Progenitor cell of endocrine pancreas (in vitro differentiated cells): ENCODE measurements at regions not wholly inside any gene's neighbourhood (a gene's known extent, or its start where the extent isn't known, plus 50 kb on each side); places are given as distances from the start of the nearest gene placed in this dataset.

Source experiments
- DNase-seq: peaks from one replicate; pipeline ENCODE4 v3.0.0; 2021; ENCODE audit warnings: low spot score; ENCODE audit not compliant: unreplicated experiment
- H3K27ac Mint-ChIP-seq: 2 replicates; pipeline ENCODE4 v1.8.0; 2021; ENCODE audit warnings: mild to moderate bottlenecking, moderate library complexity, mixed read lengths
- H3K27me3 Mint-ChIP-seq: 2 replicates; pipeline ENCODE4 v1.8.0; 2021; ENCODE audit warnings: mixed read lengths
- H3K36me3 Mint-ChIP-seq: 2 replicates; pipeline ENCODE4 v1.8.0; 2022; ENCODE audit warnings: mixed read lengths; ENCODE audit not compliant: insufficient read depth
- H3K4me1 Mint-ChIP-seq: 2 replicates; pipeline ENCODE4 v1.8.0; 2021; ENCODE audit warnings: low read depth, mixed read lengths
- H3K4me3 Mint-ChIP-seq: 2 replicates; pipeline ENCODE4 v1.8.0; 2021; ENCODE audit warnings: low read depth, mild to moderate bottlenecking, moderate library complexity, mixed read lengths
- H3K9me3 Mint-ChIP-seq: 2 replicates; pipeline ENCODE4 v1.8.0; 2021; ENCODE audit warnings: low read depth, mixed read lengths
- CTCF ChIP-seq: fragments of 200-600 bp; sonication (generic); IDR thresholded peaks from one replicate; pipeline ENCODE4 v1.5.0; 2021; ENCODE audit warnings: antibody characterized with exemption, mild to moderate bottlenecking; ENCODE audit not compliant: unreplicated experiment

DNA sequence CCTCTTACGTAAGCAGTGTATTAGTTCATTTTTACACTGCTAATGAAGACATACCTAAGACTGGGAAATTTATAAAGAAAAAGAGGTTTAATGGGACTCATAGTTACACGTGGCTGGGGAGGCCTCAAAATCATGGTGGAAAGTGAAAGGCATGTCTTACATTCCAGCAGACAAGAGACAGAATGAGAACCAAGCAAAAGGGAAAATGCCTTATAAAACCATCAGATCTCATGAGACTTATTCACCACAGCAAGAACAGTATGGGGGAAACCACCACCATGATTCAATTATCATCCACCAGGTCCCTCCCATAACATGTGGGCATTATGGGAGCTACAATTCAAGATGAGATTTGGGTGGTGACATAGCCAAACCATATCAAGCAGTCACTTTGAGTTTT lies 126.3 kb upstream of the CXCL12 start:
- DNase-seq, result no peak
- Mint-ChIP-seq H3K27ac (no peak overlapping the region), H3K27me3 (peaks cover 6% of the 10 kb centered on the region), H3K4me1 (no peaks in the 10 kb centered on the region), H3K36me3 (no peaks in the 10 kb centered on the region), H3K4me3 (no peak overlapping the region), H3K9me3 (no peaks in the 10 kb centered on the region)
- no peak for TF ChIP-seq CTCF

DNA sequence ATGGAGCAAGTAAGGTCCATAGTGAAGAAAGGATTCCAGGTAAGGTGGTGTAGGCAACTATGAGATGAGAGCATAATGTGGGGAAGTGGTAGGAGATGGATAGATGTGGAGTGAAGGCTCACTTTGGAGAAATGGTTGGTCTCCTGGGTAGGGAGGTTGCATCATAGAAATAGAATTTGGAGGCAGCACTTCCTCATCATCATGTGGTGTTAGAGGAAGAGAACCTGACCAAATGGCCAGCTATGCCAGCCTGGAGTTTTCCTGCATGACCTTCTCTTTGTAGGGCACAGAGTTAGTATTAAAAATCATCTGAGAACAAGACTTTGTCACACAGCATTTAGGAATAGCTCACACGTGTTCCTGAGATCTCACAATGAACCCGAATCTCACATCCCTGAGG lies 126.7 kb upstream of the CXCL12 start:
- H3K9me3 Mint-ChIP-seq, result no peaks in the 10 kb centered on the region
- DNase-seq, result no peak
- H3K27me3 Mint-ChIP-seq, result peaks cover 3% of the 10 kb centered on the region
- TF ChIP-seq CTCF, result no peak
- no peak overlapping the region for H3K27ac Mint-ChIP-seq
- H3K4me1 Mint-ChIP-seq, result no peaks in the 10 kb centered on the region
- H3K36me3 Mint-ChIP-seq, result no peaks in the 10 kb centered on the region
- no peak overlapping the region for H3K4me3 Mint-ChIP-seq

DNA sequence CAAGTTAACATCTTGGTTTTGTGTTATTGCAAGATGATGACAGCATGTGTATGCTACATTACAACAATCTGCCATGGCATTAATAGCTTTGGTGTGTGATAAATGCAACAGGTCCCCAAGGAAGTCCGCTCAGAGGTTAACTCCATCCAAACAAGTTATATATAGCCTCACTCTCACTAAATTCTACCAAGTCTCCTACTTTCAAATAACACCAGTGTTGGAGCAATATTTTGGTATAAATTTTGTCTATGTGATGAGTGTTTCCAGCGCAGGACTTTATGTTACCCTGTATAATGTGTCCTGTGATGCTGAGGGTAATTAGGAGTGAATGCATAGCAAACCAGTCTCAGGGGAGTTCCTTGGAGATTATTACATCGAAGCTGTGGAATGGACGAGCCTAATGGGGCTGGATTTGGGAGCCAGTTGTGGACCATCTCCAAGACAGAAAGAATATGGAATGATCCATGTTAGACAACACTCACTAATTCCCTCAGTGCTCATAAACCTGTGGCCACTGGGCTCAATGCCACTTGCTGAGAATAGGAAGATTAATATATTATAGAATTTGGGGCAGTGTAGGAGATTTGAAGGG lies 127.6 kb upstream of the CXCL12 start:
- Mint-ChIP-seq H3K27ac (no peak overlapping the region), H3K9me3 (no peaks in the 10 kb centered on the region), H3K36me3 (no peaks in the 10 kb centered on the region), H3K4me3 (no peak overlapping the region), H3K4me1 (no peaks in the 10 kb centered on the region), H3K27me3 (peaks cover under 1% of the 10 kb centered on the region)
- no peak for DNase-seq
- TF ChIP-seq CTCF, result no peak

GRCh38 chr10:44513591-44513990 lies 128.7 kb upstream of the CXCL12 start:
- no peak for DNase-seq
- no peak for TF ChIP-seq CTCF
- Mint-ChIP-seq H3K36me3 (no peaks in the 10 kb centered on the region), H3K27ac (no peak overlapping the region), H3K27me3 (no peaks in the 10 kb centered on the region), H3K4me1 (no peaks in the 10 kb centered on the region), H3K4me3 (no peak overlapping the region), H3K9me3 (no peaks in the 10 kb centered on the region)

DNA sequence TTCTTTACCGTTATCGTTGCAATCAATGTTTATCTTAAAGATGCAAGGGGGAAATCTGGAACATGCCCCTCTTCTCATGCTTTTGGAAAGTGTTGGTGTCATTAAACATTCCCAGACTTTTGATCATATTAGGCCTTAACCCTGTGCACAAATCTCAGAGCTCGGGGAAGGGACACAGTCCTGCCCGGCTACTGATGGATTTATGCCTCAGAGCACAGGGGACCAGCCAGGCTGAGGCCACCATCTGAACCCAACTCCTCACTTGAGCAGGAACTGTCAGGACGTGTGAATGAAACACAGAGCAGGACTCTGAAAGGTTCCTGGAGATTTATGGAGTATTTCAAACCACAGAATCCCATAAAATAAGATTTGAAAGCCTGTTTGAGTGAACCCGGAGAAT lies 132.0 kb upstream of the CXCL12 start:
- no peak for TF ChIP-seq CTCF
- no peak for DNase-seq
- no peaks in the 10 kb centered on the region for H3K9me3 Mint-ChIP-seq
- no peaks in the 10 kb centered on the region for H3K36me3 Mint-ChIP-seq
- no peak overlapping the region for H3K4me3 Mint-ChIP-seq
- no peaks in the 10 kb centered on the region for H3K4me1 Mint-ChIP-seq
- no peak overlapping the region for H3K27ac Mint-ChIP-seq
- peaks cover 2% of the 10 kb centered on the region for H3K27me3 Mint-ChIP-seq
